ENCODE measurements at regions not wholly inside any gene's neighbourhood (a gene's known extent, or its start where the extent isn't known, plus 50 kb on each side); places are given as distances from the start of the nearest gene placed in this dataset.

GRCh38 chr3:21888656-21889055 is 137.6 kb upstream of the ZNF385D start (continued):
- TF ChIP-seq, protein P1, sequence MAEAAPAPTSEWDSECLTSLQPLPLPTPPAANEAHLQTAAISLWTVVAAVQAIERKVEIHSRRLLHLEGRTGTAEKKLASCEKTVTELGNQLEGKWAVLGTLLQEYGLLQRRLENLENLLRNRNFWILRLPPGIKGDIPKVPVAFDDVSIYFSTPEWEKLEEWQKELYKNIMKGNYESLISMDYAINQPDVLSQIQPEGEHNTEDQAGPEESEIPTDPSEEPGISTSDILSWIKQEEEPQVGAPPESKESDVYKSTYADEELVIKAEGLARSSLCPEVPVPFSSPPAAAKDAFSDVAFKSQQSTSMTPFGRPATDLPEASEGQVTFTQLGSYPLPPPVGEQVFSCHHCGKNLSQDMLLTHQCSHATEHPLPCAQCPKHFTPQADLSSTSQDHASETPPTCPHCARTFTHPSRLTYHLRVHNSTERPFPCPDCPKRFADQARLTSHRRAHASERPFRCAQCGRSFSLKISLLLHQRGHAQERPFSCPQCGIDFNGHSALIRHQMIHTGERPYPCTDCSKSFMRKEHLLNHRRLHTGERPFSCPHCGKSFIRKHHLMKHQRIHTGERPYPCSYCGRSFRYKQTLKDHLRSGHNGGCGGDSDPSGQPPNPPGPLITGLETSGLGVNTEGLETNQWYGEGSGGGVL (CRISPR knock-in tag; IDR thresholded peaks at IDR 0.05): no peak
- no peak for TF ChIP-seq SNRNP70 (optimal IDR thresholded peaks at IDR 0.05; ENCODE audit: low read depth, low read length)
- TF ChIP-seq ZBED1 (IDR thresholded peaks at IDR 0.05): no peak
- TF ChIP-seq PBX2 (CRISPR knock-in tag; IDR thresholded peaks at IDR 0.05; ENCODE audit: low read depth): no peak
- TF ChIP-seq PBX2 (tag; conservative IDR thresholded peaks at IDR 0.05; ENCODE audit: low read depth): no peak
- TF ChIP-seq, protein P2, sequence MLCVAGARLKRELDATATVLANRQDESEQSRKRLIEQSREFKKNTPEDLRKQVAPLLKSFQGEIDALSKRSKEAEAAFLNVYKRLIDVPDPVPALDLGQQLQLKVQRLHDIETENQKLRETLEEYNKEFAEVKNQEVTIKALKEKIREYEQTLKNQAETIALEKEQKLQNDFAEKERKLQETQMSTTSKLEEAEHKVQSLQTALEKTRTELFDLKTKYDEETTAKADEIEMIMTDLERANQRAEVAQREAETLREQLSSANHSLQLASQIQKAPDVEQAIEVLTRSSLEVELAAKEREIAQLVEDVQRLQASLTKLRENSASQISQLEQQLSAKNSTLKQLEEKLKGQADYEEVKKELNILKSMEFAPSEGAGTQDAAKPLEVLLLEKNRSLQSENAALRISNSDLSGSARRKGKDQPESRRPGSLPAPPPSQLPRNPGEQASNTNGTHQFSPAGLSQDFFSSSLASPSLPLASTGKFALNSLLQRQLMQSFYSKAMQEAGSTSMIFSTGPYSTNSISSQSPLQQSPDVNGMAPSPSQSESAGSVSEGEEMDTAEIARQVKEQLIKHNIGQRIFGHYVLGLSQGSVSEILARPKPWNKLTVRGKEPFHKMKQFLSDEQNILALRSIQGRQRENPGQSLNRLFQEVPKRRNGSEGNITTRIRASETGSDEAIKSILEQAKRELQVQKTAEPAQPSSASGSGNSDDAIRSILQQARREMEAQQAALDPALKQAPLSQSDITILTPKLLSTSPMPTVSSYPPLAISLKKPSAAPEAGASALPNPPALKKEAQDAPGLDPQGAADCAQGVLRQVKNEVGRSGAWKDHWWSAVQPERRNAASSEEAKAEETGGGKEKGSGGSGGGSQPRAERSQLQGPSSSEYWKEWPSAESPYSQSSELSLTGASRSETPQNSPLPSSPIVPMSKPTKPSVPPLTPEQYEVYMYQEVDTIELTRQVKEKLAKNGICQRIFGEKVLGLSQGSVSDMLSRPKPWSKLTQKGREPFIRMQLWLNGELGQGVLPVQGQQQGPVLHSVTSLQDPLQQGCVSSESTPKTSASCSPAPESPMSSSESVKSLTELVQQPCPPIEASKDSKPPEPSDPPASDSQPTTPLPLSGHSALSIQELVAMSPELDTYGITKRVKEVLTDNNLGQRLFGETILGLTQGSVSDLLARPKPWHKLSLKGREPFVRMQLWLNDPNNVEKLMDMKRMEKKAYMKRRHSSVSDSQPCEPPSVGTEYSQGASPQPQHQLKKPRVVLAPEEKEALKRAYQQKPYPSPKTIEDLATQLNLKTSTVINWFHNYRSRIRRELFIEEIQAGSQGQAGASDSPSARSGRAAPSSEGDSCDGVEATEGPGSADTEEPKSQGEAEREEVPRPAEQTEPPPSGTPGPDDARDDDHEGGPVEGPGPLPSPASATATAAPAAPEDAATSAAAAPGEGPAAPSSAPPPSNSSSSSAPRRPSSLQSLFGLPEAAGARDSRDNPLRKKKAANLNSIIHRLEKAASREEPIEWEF (CRISPR knock-in tag; IDR thresholded peaks at IDR 0.05): no peak
- TF ChIP-seq SIX5 (IDR thresholded peaks at IDR 0.05; ENCODE audit: borderline replicate concordance in 1 of 2, insufficient read depth in 1 of 2, low read depth in 1 of 2, low read length in 2 of 2): no peak
- no peak for TF ChIP-seq PHTF2 (CRISPR knock-in tag; IDR thresholded peaks at IDR 0.05)
- TF ChIP-seq BMI1 (IDR thresholded peaks at IDR 0.05; ENCODE audit: low read length): no peak
- TF ChIP-seq TCF7L2 (IDR thresholded peaks at IDR 0.05; ENCODE audit: low read depth, low read length): no peak
- TF ChIP-seq TCF7 (IDR thresholded peaks at IDR 0.05; ENCODE audit: borderline replicate concordance): no peak
- no peak for TF ChIP-seq ZNF212 (CRISPR knock-in tag; IDR thresholded peaks at IDR 0.05)
- no peak for TF ChIP-seq ZNF316 (IDR thresholded peaks at IDR 0.05)
